ENCODE measurements at regions not wholly inside any gene's neighbourhood (a gene's known extent, or its start where the extent isn't known, plus 50 kb on each side); places are given as distances from the start of the nearest gene placed in this dataset.

DNA sequence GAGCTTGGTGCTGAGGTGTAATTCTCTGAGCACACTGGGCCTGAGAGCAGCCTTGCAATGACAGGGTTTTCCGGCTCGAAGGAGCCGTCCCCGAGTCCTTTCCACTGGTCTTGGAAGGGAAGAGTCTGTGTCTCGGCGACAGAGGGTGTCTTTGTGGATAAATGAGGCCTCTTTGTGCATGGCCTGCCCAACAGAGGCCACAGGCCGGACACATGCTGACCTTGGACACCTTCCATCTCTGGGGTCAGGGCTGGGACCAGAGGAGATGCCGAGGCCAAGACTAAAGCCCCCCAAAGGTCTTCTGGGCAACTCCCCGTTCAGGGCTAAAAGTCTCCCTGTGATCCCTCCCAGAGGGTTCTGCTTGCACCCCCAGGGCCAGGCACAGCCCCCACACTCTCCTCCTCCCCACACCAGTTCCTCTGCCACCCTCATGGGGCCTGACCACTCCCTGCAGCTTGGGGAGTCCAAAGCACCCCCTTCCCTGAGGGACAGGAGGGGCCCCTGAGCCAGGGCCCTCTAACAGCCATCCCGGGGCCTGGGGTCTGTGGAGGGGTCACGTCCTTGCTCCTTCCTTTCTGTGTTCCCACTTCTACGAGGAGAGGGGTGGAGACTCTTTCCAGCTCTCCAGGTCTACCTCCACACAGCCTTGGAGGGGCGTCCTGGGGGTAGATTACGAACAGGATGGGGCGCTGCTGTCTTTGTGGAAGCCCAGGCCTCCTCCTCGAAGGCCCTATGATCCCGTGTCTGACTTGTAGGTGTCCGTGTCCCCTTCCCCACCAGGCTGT lies 130.6 kb upstream of the FAM20C start:
- Histone ChIP-seq H3K9me3 (ENCODE audit: control insufficient read depth in 2 of 2, low read length in 2 of 2) (no peaks in the 10 kb centered on the region), H3K4me1 (ENCODE audit: control insufficient read depth in 2 of 2, insufficient read depth in 2 of 2, low read length in 2 of 2) (no peaks in the 10 kb centered on the region), H3K27me3 (ENCODE audit: control insufficient read depth in 2 of 2, insufficient read depth in 2 of 2, low read length in 2 of 2) (no peaks in the 10 kb centered on the region), H3K9ac (ENCODE audit: low read depth in 1 of 2, low read length in 2 of 2) (no peak overlapping the region), H3K27ac (ENCODE audit: low read depth in 2 of 2, low read length in 2 of 2) (no peak overlapping the region), H3K36me3 (ENCODE audit: control insufficient read depth in 2 of 2, insufficient read depth in 2 of 2, low read length in 2 of 2) (no peaks in the 10 kb centered on the region), H3K4me3 (ENCODE audit: low read length in 2 of 2) (no peak overlapping the region)

- Histone ChIP-seq H3K4me1 (ENCODE audit: control insufficient read depth in 2 of 2, insufficient read depth in 2 of 2, low read length in 2 of 2) (no peaks in the 10 kb centered on the region), H3K4me3 (ENCODE audit: low read length in 2 of 2) (no peak overlapping the region), H3K27ac (ENCODE audit: low read depth in 2 of 2, low read length in 2 of 2) (no peak overlapping the region), H3K9ac (ENCODE audit: low read depth in 1 of 2, low read length in 2 of 2) (no peak overlapping the region), H3K36me3 (ENCODE audit: control insufficient read depth in 2 of 2, insufficient read depth in 2 of 2, low read length in 2 of 2) (no peaks in the 10 kb centered on the region), H3K9me3 (ENCODE audit: control insufficient read depth in 2 of 2, low read length in 2 of 2) (no peaks in the 10 kb centered on the region), H3K27me3 (ENCODE audit: control insufficient read depth in 2 of 2, insufficient read depth in 2 of 2, low read length in 2 of 2) (no peaks in the 10 kb centered on the region)
These were observed 129.8 kb upstream of the FAM20C start for GRCh38 chr7:62361-63116.

GRCh38 chr7:63117-63480 lies 129.3 kb upstream of the FAM20C start:
- H3K27ac ChIP-seq (ENCODE audit: low read depth in 2 of 2, low read length in 2 of 2): no peak overlapping the region
- no peaks in the 10 kb centered on the region for H3K9me3 ChIP-seq (ENCODE audit: control insufficient read depth in 2 of 2, low read length in 2 of 2)
- H3K4me3 ChIP-seq (ENCODE audit: low read length in 2 of 2): no peak overlapping the region
- H3K4me1 ChIP-seq (ENCODE audit: control insufficient read depth in 2 of 2, insufficient read depth in 2 of 2, low read length in 2 of 2): no peaks in the 10 kb centered on the region
- H3K36me3 ChIP-seq (ENCODE audit: control insufficient read depth in 2 of 2, insufficient read depth in 2 of 2, low read length in 2 of 2): no peaks in the 10 kb centered on the region
- H3K9ac ChIP-seq (ENCODE audit: low read depth in 1 of 2, low read length in 2 of 2): no peak overlapping the region
- H3K27me3 ChIP-seq (ENCODE audit: control insufficient read depth in 2 of 2, insufficient read depth in 2 of 2, low read length in 2 of 2): no peaks in the 10 kb centered on the region

GRCh38 chr7:63521-64021 lies 128.8 kb upstream of the FAM20C start:
- H3K9ac ChIP-seq (ENCODE audit: low read depth in 1 of 2, low read length in 2 of 2): no peak overlapping the region
- no peaks in the 10 kb centered on the region for H3K27me3 ChIP-seq (ENCODE audit: control insufficient read depth in 2 of 2, insufficient read depth in 2 of 2, low read length in 2 of 2)
- no peaks in the 10 kb centered on the region for H3K36me3 ChIP-seq (ENCODE audit: control insufficient read depth in 2 of 2, insufficient read depth in 2 of 2, low read length in 2 of 2)
- no peaks in the 10 kb centered on the region for H3K4me1 ChIP-seq (ENCODE audit: control insufficient read depth in 2 of 2, insufficient read depth in 2 of 2, low read length in 2 of 2)
- H3K27ac ChIP-seq (ENCODE audit: low read depth in 2 of 2, low read length in 2 of 2): no peak overlapping the region
- no peaks in the 10 kb centered on the region for H3K9me3 ChIP-seq (ENCODE audit: control insufficient read depth in 2 of 2, low read length in 2 of 2)
- no peak overlapping the region for H3K4me3 ChIP-seq (ENCODE audit: low read length in 2 of 2)

GRCh38 chr7:64098-64915 lies 128.1 kb upstream of the FAM20C start:
- no peaks in the 10 kb centered on the region for H3K9me3 ChIP-seq (ENCODE audit: control insufficient read depth in 2 of 2, low read length in 2 of 2)
- no peak overlapping the region for H3K9ac ChIP-seq (ENCODE audit: low read depth in 1 of 2, low read length in 2 of 2)
- no peak overlapping the region for H3K27ac ChIP-seq (ENCODE audit: low read depth in 2 of 2, low read length in 2 of 2)

DNA sequence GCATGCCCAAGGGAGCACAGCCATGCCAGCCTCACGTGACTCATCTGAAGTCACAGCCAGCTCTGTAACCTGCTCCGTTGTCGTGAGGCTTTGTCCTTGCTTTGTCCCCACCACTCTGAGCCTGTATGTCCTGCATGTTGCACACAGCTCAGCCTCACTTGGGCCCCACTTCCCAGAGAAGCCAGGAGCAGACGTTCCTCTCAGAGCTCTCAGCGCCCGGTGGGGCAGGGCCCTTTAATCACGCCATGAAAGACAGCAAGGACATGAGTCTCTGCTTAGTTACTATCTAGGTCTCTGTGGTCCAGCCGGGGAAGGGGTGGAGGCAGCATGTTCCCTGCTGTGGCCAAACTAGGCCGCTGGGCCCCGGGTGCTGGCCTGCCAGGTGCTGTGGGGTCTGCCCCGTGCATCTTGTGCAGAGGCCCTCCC lies 127.4 kb upstream of the FAM20C start:
- Histone ChIP-seq H3K9ac (ENCODE audit: low read depth in 1 of 2, low read length in 2 of 2) (no peak overlapping the region), H3K27me3 (ENCODE audit: control insufficient read depth in 2 of 2, insufficient read depth in 2 of 2, low read length in 2 of 2) (no peaks in the 10 kb centered on the region), H3K4me1 (ENCODE audit: control insufficient read depth in 2 of 2, insufficient read depth in 2 of 2, low read length in 2 of 2) (no peaks in the 10 kb centered on the region)

More at GRCh38 chr7:64098-64915, 128.1 kb upstream of the FAM20C start:
- H3K36me3 ChIP-seq (ENCODE audit: control insufficient read depth in 2 of 2, insufficient read depth in 2 of 2, low read length in 2 of 2): no peaks in the 10 kb centered on the region
- H3K27me3 ChIP-seq (ENCODE audit: control insufficient read depth in 2 of 2, insufficient read depth in 2 of 2, low read length in 2 of 2): no peaks in the 10 kb centered on the region
- no peaks in the 10 kb centered on the region for H3K4me1 ChIP-seq (ENCODE audit: control insufficient read depth in 2 of 2, insufficient read depth in 2 of 2, low read length in 2 of 2)
- H3K4me3 ChIP-seq (ENCODE audit: low read length in 2 of 2): no peak overlapping the region

DNA sequence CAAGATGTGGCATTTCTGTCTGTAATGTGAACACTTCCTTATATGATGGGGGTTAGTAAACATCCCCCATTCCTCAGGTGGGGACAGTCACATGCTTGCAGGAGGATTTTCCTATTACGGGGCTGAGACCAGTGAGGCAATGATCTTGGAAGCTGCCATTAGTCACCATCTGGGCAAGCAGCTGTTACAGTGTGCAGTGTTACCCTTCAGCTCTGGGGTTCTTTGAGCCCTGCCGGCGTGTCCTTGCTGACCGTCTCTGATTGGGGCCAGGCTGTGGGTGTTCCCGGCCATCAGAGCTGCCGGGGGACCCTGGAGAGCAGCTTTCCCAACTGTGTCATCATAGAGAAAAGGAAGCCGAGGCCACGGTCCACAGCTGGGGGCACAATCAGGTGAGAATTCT lies 126.8 kb upstream of the FAM20C start:
- Histone ChIP-seq H3K9me3 (ENCODE audit: control insufficient read depth in 2 of 2, low read length in 2 of 2) (no peaks in the 10 kb centered on the region), H3K4me3 (ENCODE audit: low read length in 2 of 2) (no peak overlapping the region), H3K27me3 (ENCODE audit: control insufficient read depth in 2 of 2, insufficient read depth in 2 of 2, low read length in 2 of 2) (no peaks in the 10 kb centered on the region), H3K9ac (ENCODE audit: low read depth in 1 of 2, low read length in 2 of 2) (no peak overlapping the region), H3K27ac (ENCODE audit: low read depth in 2 of 2, low read length in 2 of 2) (no peak overlapping the region), H3K4me1 (ENCODE audit: control insufficient read depth in 2 of 2, insufficient read depth in 2 of 2, low read length in 2 of 2) (no peaks in the 10 kb centered on the region), H3K36me3 (ENCODE audit: control insufficient read depth in 2 of 2, insufficient read depth in 2 of 2, low read length in 2 of 2) (no peaks in the 10 kb centered on the region)

More for the DNA sequence above, 127.4 kb upstream of the FAM20C start:
- H3K36me3 ChIP-seq (ENCODE audit: control insufficient read depth in 2 of 2, insufficient read depth in 2 of 2, low read length in 2 of 2): no peaks in the 10 kb centered on the region
- H3K4me3 ChIP-seq (ENCODE audit: low read length in 2 of 2): no peak overlapping the region
- H3K9me3 ChIP-seq (ENCODE audit: control insufficient read depth in 2 of 2, low read length in 2 of 2): no peaks in the 10 kb centered on the region
- H3K27ac ChIP-seq (ENCODE audit: low read depth in 2 of 2, low read length in 2 of 2): no peak overlapping the region

- Histone ChIP-seq H3K9me3 (ENCODE audit: control insufficient read depth in 2 of 2, low read length in 2 of 2) (no peaks in the 10 kb centered on the region), H3K4me1 (ENCODE audit: control insufficient read depth in 2 of 2, insufficient read depth in 2 of 2, low read length in 2 of 2) (no peaks in the 10 kb centered on the region), H3K27ac (ENCODE audit: low read depth in 2 of 2, low read length in 2 of 2) (no peak overlapping the region), H3K27me3 (ENCODE audit: control insufficient read depth in 2 of 2, insufficient read depth in 2 of 2, low read length in 2 of 2) (no peaks in the 10 kb centered on the region), H3K4me3 (ENCODE audit: low read length in 2 of 2) (no peak overlapping the region), H3K36me3 (ENCODE audit: control insufficient read depth in 2 of 2, insufficient read depth in 2 of 2, low read length in 2 of 2) (no peaks in the 10 kb centered on the region), H3K9ac (ENCODE audit: low read depth in 1 of 2, low read length in 2 of 2) (no peak overlapping the region)
These were observed 126.1 kb upstream of the FAM20C start for GRCh38 chr7:66296-66695.

GRCh38 chr7:66741-67140 lies 125.6 kb upstream of the FAM20C start:
- Histone ChIP-seq H3K36me3 (ENCODE audit: control insufficient read depth in 2 of 2, insufficient read depth in 2 of 2, low read length in 2 of 2) (no peaks in the 10 kb centered on the region), H3K4me3 (ENCODE audit: low read length in 2 of 2) (no peak overlapping the region), H3K9ac (ENCODE audit: low read depth in 1 of 2, low read length in 2 of 2) (no peak overlapping the region), H3K4me1 (ENCODE audit: control insufficient read depth in 2 of 2, insufficient read depth in 2 of 2, low read length in 2 of 2) (no peaks in the 10 kb centered on the region), H3K9me3 (ENCODE audit: control insufficient read depth in 2 of 2, low read length in 2 of 2) (no peaks in the 10 kb centered on the region), H3K27me3 (ENCODE audit: control insufficient read depth in 2 of 2, insufficient read depth in 2 of 2, low read length in 2 of 2) (no peaks in the 10 kb centered on the region), H3K27ac (ENCODE audit: low read depth in 2 of 2, low read length in 2 of 2) (no peak overlapping the region)
